GM12891 (cell line): ENCODE measurements at regions not wholly inside any gene's neighbourhood (a gene's known extent, or its start where the extent isn't known, plus 50 kb on each side); places are given as distances from the start of the nearest gene placed in this dataset.

Experiments used
- POLR2A ChIP-seq: IDR thresholded peaks from 2 replicates; pipeline ENCODE4 v1.6.1; 2011; ENCODE audit warnings: low read depth, low read length, control low read depth
- POLR2AphosphoS5 ChIP-seq: IDR thresholded peaks from 2 replicates; pipeline ENCODE4 v1.6.1; 2011; ENCODE audit warnings: low read depth, low read length, control low read depth
- SPI1 ChIP-seq: IDR thresholded peaks from 2 replicates; pipeline ENCODE4 v1.6.1; 2011; ENCODE audit warnings: low read depth, low read length, control low read depth
- TAF1 ChIP-seq: IDR thresholded peaks from 2 replicates; pipeline ENCODE4 v1.6.1; 2011; ENCODE audit warnings: low read depth, low read length, control low read depth

- no peak for TF ChIP-seq POLR2A
- TF ChIP-seq TAF1 = no peak
- TF ChIP-seq POLR2AphosphoS5 = no peak
- TF ChIP-seq SPI1 = no peak
Observed at GRCh38 chr4:43132010-43132582, 239.6 kb downstream of the GRXCR1 start.
